Heart right ventricle (tissue), 16 donors: ENCODE measurements at regions not wholly inside any gene's neighbourhood (a gene's known extent, or its start where the extent isn't known, plus 50 kb on each side); places are given as distances from the start of the nearest gene placed in this dataset.

Experiments used
- ATAC-seq, 8 donors: fragments of 200-7000 bp; cut with Tn5 transposase; one replicate each; pipeline ENCODE4 v1.9.1; 2020; ENCODE audit warnings: mild to moderate bottlenecking in 8 of 8, moderate library complexity in 8 of 8, moderate number of reproducible peaks in 1 of 8
- DNase-seq, 2 donors: peaks; one replicate each; pipeline ENCODE4 v3.0.0-alpha.2; 2020
- H3K27ac ChIP-seq, 10 donors: fragments of 200-600 bp; sonication (generic) in 2 of 10; one replicate each; pipeline versions ENCODE4 v1.5.0 to v1.8.0; 2020 to 2022; ENCODE audit warnings: mild to moderate bottlenecking in 3 of 10
- H3K27me3 ChIP-seq, 7 donors: fragments of 200-600 bp; one replicate each; pipeline ENCODE4 v1.8.0; 2021 to 2022; ENCODE audit warnings: mild to moderate bottlenecking in 2 of 7
- H3K36me3 ChIP-seq, 9 donors: fragments of 200-600 bp; sonication (generic) in 1 of 9; one replicate each; pipeline versions ENCODE4 v1.5.0 to v1.8.0; 2020 to 2022; ENCODE audit warnings: mild to moderate bottlenecking in 2 of 9
- H3K4me1 ChIP-seq, 9 donors: fragments of 200-600 bp; sonication (generic) in 1 of 9; one replicate each; pipeline versions ENCODE4 v1.5.0 to v1.8.0; 2020 to 2022; ENCODE audit warnings: mild to moderate bottlenecking in 4 of 9
- H3K4me3 ChIP-seq, 10 donors: fragments of 200-600 bp; sonication (generic) in 2 of 10; one replicate each; pipeline versions ENCODE4 v1.5.0 to v1.8.0; 2020 to 2022; ENCODE audit warnings: mild to moderate bottlenecking in 7 of 10, moderate library complexity in 2 of 10
- H3K9me3 ChIP-seq, 11 donors: fragments of 200-600 bp in 10 of 11; sonication (generic) in 2 of 11; one replicate each; pipeline versions ENCODE4 v1.5.0 to v1.8.0; 2013 to 2022; ENCODE audit warnings: mild to moderate bottlenecking in 2 of 11, control low read depth in 1 of 11, moderate library complexity in 1 of 11
- WGBS, 2 donors: extraction: QIAGEN DNeasy Blood & Tissue Kit; methylation state at CpG; one replicate each; pipeline ENCODE4 v1.1.7; 2013; ENCODE audit warnings: inconsistent platforms in 1 of 2; 5-methylcytosine and 5-hydroxymethylcytosine counted together
- intact Hi-C, 10 donors: fragments of 100-400 bp; cut with DNase I; formaldehyde crosslinking; loops; one replicate each; pipeline versions ENCODE4 v1.11.1 to v1.14.2; 2022
- TF ChIP-seq, protein P1 (sequence below), 9 donors: fragments of 200-600 bp; sonication (generic) in 2 of 9; IDR thresholded peaks; one replicate each; pipeline versions ENCODE4 v1.5.0 to v1.8.0; 2021 to 2022; ENCODE audit warnings: antibody characterized with exemption in 9 of 9, mild to moderate bottlenecking in 5 of 9, moderate library complexity in 1 of 9
- donor health status: Arrhythmogenic right ventricular cardiomyopathy.
- donor health status: ischemic (EF 13 %, LVEDD 7.1; RV severe dilation, severe dysfunction).
- donor health status: healthy with polysubstance abuse.
- donor health status: DM: no; HTN: yes; CAD: no.
- donor health status: DM: no; HTN: no; CAD: no.
- donor health status: ischemic (EF 25% LVEDD 6.9; RV normal size, moderate dysfunction).
- donor health status: ischemic (EF 25% LVEDD 5.7; RV mildly dilated, moderate dysfunction).
- donor health status: healthy.
- donor health status: DM: yes; HTN: yes; CAD: no.
- donor health status: Ischemic cardiomyopathy.
- donor health status: ischemic (EF 35%, LVEDD 5.7; RV mildly dilated, moderate dysfunction).
- donor health status: nonischemic (EF 11% LVEDD 7.7; RV severe dilation, severe dysfunction).
- donor health status: DM: yes; HTN: yes; CAD: no.
- donor health status: PGD.
- donor health status: ischemic (EF 29% LVEDD 5.4; RV normal size, mild dysfunction).
- donor health status: nonischemic (EF 23%, LVEDD 6.1; RV moderate dilation, normal function).

DNA sequence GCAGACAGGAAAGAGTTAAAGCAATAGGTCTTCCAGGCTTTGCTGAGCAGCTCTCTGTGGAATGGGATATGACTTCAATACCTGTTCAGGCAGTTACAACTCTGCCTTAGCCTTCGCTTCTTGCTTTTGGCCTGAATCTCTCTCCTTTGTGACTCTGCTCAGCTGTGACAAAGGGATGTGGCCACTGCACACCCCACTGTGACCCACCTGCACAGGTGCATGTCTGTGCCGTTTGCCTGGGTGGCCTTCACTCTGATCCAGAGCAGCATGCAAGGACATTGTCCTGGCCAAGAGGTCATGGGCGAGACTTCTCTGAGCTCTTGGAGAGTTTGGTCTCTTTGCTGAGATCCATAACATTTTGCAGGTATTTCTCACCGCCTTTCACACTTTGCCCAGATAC, 891.3 kb downstream of the BRD1 start:
- no peak for ATAC-seq
- Histone ChIP-seq H3K27ac (no peak overlapping the region), H3K36me3 (no peaks in the 10 kb centered on the region), H3K27me3 (peaks cover 0 to 40% (median 11%) of the 10 kb centered on the region in 7 donors), H3K9me3 (peaks cover 0 to 30% (median 6%) of the 10 kb centered on the region in 11 donors), H3K4me1 (no peaks in the 10 kb centered on the region), H3K4me3 (no peak overlapping the region)
- no peak for DNase-seq
- TF ChIP-seq, protein P1, sequence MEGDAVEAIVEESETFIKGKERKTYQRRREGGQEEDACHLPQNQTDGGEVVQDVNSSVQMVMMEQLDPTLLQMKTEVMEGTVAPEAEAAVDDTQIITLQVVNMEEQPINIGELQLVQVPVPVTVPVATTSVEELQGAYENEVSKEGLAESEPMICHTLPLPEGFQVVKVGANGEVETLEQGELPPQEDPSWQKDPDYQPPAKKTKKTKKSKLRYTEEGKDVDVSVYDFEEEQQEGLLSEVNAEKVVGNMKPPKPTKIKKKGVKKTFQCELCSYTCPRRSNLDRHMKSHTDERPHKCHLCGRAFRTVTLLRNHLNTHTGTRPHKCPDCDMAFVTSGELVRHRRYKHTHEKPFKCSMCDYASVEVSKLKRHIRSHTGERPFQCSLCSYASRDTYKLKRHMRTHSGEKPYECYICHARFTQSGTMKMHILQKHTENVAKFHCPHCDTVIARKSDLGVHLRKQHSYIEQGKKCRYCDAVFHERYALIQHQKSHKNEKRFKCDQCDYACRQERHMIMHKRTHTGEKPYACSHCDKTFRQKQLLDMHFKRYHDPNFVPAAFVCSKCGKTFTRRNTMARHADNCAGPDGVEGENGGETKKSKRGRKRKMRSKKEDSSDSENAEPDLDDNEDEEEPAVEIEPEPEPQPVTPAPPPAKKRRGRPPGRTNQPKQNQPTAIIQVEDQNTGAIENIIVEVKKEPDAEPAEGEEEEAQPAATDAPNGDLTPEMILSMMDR (IDR thresholded peaks at IDR 0.05) = no peak
- intact Hi-C loops = no loop called here
- 90 to 91% methylated on average over 4 of the region's 4 CpGs for WGBS, 2 donors

DNA sequence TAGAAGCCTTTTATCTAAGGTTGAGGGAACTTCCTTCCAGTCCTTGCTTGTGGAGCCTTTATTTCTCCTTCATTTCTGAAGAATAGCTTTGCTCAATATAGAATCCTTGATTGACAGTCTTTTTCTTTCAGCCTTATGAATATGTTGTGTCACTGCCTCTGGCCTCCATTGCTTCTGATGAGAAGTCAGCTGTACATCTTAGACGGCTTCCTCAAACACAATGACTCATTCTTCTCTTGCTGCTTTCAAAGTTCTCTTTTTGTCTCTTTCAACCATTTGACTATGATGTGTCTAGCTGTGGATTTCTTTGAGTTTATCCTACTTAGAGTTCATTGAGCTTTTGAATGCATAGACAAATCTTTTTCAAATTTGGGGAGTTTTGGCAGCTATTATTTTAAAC, 893.2 kb downstream of the BRD1 start:
- TF ChIP-seq, protein P1 (IDR thresholded peaks at IDR 0.05) = no peak
- WGBS, 2 donors = 88 to 91% methylated on average over 1 of the region's 1 CpG
- no peak for ATAC-seq

DNA sequence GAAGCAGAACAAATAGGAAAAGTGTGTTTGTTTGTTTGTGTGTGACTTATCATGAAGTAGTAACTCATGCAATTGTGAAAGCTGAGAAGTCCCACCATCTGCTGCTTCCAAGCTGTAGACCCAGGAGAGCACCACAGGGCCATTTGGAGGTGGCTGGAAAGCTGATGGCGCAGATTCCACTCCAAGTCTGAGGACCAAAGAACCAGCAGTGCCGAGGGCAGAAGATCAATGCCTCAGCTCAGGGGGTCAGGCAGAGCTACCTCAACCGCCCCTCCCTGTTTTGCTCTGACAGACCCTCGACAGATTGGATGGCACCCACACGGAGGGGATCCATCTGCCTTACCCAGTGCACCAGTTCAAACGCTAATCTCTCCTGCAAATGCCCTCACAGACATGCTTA, 896.2 kb downstream of the BRD1 start:
- Histone ChIP-seq H3K27ac (no peak overlapping the region), H3K4me3 (no peak overlapping the region), H3K27me3 (peaks cover 0 to 36% (median 15%) of the 10 kb centered on the region in 7 donors), H3K36me3 (no peaks in the 10 kb centered on the region), H3K9me3 (peaks cover 0 to 28% (median 6%) of the 10 kb centered on the region in 11 donors), H3K4me1 (no peaks in the 10 kb centered on the region)
- intact Hi-C loops = no loop called here
- TF ChIP-seq, protein P1 (IDR thresholded peaks at IDR 0.05) = no peak
- WGBS, 2 donors = 73 to 84% methylated on average over 6 of the region's 6 CpGs
- DNase-seq (no peak), ATAC-seq (no peak)

More for the DNA sequence above, 893.2 kb downstream of the BRD1 start:
- H3K4me3 ChIP-seq = no peak overlapping the region
- no peaks in the 10 kb centered on the region for H3K36me3 ChIP-seq
- H3K9me3 ChIP-seq = peaks cover 0 to 30% (median 6%) of the 10 kb centered on the region in 11 donors
- DNase-seq = no peak
- H3K27ac ChIP-seq = no peak overlapping the region
- intact Hi-C loops = no loop called here
- H3K27me3 ChIP-seq = peaks cover 0 to 32% (median 20%) of the 10 kb centered on the region in 7 donors
- H3K4me1 ChIP-seq = no peaks in the 10 kb centered on the region

DNA sequence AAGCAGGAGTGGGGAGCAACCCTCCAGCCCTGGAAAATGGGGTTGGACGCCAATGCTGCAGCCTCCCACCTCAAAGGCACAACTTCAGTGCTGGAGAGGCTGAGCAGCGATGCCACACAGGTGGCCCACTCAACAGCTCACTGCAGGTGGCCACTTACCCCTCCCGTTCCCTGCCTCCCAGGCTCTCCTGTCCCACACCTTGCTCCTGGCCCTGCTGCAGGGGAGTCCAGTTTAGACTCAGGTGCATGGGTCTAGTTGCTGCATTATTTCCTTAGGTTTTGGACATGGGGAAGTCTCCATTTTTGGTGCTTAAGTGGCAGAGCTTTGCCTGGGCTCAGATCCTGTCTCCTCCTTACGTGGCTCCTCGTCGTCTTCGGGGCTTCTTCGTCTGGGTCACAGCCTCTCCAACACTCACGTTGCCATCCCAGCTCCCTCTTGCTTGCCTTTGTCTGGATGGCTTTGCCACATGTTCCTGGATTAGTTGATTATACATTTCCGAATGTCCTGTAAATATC, 898.3 kb downstream of the BRD1 start:
- ATAC-seq = no peak
- H3K9me3 ChIP-seq = peaks cover 0 to 12% (median 2%) of the 10 kb centered on the region in 11 donors
- peaks cover 0 to 35% (median 15%) of the 10 kb centered on the region in 7 donors for H3K27me3 ChIP-seq
- H3K36me3 ChIP-seq = no peaks in the 10 kb centered on the region
- intact Hi-C loops = no loop called here
- no peak overlapping the region for H3K27ac ChIP-seq
- H3K4me3 ChIP-seq = no peak overlapping the region
- H3K4me1 ChIP-seq = no peaks in the 10 kb centered on the region
- TF ChIP-seq, protein P1 (IDR thresholded peaks at IDR 0.05) = no peak
- 70 to 73% methylated on average over 10 of the region's 10 CpGs for WGBS, 2 donors
- no peak for DNase-seq
